IPS-NIHi11 (cell line): ENCODE measurements at regions not wholly inside any gene's neighbourhood (a gene's known extent, or its start where the extent isn't known, plus 50 kb on each side); places are given as distances from the start of the nearest gene placed in this dataset.

Source experiments
- DNase-seq: peaks from one replicate; pipeline ENCODE4 v3.0.0; 2012; ENCODE audit warnings: mixed read lengths, low spot score

DNA sequence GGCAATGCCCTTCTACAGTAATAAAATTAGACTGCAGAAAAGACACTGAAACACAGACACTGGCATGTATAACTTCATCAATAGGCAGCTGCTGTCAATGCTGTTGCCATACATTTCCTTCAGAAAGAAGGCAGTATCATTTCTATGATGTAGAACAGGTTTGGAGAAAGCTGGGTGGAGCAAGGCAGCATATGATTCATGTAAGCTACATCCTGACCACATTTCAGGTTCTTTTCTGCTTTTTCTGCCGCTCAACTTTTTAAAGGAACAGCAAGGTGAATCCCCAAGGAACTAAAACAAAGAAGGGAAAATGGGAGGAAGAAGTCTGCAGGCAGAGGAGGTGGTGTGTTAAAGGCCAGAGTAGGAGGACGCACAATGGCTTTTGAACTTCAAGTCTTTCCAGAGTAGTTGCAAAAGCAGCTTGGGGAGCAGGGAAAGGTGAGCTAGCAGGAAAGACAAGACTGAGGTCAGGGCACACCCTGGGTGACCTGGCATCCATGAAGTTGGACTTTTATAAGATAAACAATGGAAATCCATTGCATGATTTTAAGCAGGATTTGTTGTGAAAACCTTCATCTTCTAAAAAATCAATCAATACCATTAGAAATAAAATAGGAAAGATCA is 142.1 kb downstream of the MED10 start:
- no peak for DNase-seq

DNA sequence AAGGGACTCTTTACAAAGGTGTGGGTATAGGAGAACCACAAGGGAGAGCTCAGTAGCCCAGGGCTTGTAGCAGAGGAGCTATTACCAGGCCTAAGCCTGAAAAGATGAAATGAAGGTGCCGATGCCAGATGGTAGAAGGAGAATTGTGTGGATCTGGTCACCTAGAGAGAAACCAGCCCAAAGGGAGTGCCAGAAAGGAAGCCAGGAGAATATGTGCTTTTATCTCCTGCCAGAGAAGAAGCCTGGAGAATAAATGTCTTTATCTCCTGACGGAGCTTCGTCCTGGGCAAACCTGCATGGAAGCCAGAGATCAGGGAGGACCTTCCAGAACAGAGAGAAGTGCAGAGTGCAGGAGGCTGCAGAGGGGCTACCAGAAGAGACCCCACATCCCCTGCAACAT is 142.6 kb downstream of the MED10 start:
- no peak for DNase-seq

DNA sequence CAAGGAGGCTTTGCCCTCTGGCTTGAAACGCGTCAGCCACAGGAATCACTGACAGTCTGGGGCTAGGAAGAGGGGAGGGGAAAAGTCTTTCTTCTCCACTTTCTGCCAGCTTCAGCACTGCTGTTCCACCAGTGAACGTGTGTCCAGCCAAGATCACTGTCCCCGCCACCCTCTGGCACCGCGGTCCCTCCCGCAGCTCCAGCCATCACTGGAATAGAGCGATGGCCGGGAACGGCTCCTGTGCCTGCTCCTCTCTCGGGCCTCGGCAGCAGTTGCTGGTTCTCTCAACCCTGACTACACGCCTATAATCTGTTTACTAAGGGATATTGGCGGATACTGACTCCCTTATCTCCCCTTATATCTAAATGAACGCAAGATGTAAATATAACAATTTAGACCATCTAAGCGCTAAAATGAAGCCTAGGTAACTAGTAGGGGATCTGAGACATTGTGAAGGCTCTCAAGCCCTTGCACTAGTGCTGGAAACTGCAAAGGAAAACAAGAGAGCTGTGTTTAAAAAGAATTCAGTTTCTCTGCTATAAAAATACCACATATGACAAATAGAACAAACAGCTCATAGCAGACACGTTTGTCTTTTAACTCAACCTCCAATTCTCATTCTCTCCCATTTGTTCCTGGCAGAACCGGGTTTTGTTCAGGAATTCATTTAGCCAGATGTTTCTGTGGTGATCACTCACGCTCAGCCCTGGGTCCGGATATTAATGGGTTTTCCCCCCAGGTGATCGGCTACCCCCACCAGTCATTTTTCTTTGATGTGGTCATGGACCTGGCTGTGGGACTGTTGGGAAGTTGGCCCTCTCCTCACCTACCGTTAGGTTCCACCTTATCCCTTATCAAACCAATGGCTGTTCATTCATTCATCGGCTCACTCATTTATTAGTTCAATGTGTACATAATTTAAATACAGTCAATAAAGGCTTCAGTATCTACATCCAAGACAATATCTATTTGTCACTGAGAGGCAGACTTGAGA is 149.8 kb downstream of the MED10 start:
- no peak for DNase-seq

DNA sequence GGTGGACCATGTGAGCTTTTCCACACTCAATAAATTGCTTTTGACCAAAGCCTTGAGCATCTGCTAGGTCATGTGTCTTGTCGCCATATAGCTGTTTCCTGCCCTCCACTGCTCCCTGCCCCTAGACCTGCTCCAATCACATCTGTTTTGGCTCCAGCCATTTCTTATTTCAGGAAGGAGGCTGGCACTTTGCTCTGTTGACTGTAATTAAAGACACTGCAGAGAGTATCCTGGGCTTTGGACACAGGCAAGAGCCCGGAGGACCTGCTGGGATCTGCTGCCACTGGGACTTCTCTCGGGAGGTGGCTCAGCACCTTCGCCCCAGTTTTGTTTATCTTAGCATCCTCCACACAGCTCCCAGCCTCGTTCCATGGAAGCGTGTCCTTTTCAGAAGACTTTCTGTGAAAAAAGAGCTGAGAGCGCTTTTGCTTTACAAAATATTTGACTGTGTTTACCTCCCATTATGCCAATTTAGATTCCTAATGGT is 153.2 kb downstream of the MED10 start:
- no peak for DNase-seq

DNA sequence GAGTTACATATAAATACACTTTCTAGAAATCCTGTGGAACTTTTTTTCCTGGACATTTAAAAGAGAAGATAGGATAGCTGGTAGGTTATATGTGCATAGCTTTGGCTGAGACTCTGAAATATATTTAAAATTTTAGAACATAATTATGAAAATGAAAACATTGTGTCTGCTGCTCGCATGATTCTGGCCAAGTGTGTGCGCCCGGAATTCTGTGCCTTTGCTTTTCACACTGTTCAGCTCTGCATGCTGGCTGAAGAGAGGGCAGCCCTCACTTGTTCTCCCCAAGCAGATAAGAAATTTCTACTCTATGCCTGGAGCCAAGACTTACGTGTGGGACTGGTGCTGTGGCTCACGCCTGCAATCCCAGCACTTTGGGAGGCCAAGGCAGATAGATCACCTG is 153.9 kb downstream of the MED10 start:
- no peak for DNase-seq

DNA sequence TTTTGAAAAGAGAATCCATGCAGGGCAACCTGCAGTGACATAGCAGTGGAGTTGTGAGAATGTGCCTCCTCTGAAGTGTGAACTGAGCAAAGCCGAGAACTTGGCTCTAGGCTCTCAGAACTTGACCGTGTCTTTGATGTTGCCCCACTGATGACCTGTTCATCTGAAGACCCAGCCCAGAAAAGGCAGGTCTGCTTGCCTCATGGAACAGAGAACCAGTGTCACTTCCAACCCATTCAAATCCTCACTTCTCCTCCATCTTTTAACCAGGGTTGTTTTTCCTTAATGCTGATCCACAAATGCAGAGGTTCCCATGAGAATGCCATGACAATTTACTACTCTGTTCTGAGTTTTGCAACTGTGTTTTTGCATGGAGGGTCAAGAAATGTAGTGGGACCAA is 155.4 kb downstream of the MED10 start:
- DNase-seq, result no peak

DNA sequence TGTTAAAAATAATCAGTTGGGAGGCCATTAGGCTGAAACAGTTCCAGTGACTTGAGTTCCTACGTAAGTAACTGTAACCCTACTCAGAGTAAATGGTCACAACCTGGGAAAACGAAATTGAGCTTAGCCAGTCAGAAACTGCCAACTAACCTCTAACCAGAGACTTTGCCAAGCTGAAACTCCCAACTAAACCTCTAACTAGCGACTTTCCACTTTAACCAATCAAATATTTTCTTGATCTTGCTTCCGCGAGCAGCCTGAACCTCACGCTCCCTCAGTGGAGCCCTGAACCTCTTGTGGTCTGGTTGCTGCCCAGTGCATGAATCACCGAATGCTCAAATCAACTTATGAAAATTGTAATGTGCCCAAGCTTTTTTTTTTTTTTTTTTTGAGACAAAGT is 156.2 kb downstream of the MED10 start:
- no peak for DNase-seq

DNA sequence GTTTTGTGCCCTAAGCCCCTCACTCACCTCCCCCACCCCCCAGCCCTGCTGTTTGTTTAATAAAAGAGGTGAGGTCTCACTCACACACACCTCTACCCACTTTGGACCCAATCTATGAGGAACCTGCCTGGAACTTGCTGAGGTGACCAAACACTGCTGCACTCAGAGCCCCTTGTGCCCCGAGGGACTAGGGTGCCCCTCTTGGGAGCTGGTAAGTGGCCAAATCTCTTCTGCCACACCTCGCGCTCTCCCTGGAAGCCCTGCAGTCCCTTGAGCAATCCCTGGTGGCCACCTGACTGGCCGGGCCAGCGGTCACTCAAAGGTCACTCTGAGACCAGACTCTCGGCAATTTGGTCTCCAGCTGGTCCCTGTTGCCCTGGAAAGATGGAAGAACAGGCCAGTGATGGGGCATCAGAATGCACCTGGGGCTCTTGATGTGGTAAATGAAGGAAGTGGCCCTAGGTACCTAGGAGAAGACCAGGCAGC is 157.2 kb downstream of the MED10 start:
- no peak for DNase-seq

DNA sequence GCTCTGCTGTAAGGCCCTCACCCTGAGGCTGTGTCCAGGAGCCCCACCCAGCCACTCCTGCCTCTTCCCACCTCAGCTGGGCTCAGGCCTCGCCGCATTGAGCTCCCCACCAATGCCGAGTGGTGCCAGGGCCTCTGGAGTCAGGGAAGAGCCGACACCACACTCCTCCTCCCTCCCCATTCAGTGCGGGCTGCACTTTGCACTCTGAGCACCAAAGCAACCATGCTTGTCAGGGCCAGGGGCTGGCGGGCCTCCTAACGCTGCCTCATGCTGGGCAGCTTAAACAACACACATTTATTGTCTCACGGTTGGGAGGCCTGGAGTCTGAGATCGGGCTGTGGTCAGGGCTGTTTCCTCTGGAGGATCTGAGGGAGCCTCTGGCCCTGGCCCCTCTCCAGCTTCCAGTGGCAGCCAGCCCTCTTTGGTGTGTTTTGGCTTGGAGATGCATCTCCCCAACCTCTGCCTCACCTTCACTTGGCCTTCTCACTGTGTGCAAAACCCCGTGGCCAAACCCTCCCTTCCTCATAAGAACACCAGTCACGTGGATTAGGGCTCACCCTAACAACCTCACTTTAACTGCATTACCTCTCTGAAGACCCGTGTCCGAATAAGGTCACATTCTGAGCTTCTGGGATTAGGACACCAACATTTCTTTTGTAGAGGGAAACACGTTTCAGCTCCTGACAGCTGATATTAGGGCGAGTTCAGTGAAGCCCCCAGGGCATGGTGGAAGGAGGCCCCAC is 157.8 kb downstream of the MED10 start:
- no peak for DNase-seq

DNA sequence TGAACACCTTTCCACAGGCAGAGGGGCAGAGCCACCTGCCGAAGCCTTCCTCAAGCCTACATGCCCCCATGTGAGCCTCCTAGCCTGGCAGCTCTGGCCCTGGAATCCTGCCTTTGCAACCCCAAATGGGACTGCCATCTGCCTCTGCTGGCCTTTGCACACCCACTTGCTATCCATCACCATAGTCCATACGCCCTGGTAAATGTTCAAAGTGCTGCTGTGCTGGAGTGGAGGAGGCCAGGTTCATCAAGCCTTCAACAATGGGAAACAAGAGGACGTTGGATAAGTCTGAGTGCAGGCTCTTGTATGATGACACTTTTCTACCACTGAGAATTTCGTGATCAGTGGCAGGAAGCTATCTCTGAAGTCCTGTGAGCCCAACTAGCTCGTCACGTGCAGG is 159.8 kb downstream of the MED10 start:
- no peak for DNase-seq

DNA sequence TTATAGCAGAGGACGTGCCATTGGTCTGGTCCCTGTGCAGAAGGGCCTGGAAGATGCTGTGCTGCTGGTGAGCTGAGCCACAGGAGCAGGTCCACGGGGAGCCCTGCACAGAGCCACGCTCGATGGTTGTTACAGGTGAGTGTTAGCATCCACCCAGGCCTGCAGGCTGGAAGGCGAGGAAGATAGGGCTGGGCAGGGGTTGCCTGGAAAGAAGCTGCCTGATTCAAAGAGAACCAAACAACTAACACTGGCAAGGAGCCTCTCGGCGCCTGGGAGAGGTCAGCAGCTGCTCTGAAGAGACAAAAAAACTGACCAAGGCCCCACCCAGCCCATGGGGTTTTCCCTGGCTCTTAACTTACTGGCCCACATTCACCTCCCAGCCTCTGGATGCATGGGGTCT is 160.2 kb downstream of the MED10 start:
- DNase-seq, result no peak

DNA sequence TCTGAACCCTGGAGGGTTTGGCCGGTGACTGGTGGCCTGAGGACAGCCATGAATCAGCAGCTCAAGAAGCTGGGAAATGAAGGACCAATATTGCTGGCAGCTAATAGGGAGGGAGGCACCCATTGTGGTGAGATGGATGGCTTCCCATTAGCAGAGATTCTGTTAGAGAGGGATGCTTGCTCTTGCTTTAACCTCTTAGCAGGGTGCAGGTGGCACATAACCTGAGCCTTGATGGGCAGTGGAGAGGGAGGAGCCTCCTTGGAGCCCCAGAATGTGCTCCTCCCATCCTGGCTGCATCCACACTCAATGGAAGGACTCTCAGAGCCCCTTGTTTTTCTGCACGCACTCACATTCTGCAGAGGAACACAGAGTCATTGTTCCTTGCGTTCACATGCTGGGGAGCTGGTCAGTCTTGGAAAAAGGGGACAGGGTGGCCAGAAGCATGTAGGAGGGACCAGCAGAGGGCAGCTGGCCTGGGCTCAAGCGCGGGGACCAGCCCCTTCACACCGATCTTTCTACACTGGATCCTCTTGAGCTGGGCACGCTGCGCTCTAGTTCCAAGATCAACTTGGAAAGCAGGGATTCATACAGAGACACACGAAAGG is 161.8 kb downstream of the MED10 start:
- DNase-seq, result no peak

DNA sequence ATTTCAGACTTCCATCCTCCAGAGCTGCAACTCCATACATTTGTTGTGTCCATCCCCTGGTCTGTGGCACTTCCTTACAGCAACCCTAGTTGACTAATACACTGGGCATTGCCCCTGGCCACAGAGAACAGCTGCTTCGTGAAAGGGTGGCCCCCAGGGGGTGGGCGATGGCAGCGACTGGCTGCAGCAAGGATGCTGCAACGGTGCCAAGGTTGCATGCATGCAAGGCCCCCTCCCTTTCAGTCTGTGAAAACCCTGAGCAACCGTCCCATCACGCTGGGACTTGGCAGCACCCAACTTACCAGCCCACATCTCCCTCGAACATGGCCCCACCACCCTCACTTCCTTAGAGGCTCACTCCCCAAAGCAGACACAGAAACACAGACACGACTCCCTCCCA is 162.5 kb downstream of the MED10 start:
- DNase-seq, result no peak

DNA sequence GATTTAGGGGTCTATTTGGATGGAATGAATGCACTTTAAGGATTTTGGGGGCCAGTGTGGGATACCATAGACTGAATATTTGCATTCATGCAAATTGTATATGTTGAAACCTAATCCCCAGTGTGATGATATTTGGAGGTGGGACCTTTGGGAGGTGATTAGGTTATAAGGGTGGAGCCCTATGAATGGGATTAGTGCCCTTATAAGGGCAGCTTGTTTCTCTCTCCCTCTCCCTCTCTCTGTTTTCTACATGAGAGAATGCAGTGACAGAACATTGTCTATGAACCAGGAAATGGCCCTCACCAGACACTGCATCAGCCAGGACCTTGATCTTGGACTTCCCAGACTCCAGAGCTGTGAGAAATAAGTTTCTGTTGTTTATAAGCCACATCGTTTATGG is 166.1 kb downstream of the MED10 start:
- DNase-seq, result no peak

DNA sequence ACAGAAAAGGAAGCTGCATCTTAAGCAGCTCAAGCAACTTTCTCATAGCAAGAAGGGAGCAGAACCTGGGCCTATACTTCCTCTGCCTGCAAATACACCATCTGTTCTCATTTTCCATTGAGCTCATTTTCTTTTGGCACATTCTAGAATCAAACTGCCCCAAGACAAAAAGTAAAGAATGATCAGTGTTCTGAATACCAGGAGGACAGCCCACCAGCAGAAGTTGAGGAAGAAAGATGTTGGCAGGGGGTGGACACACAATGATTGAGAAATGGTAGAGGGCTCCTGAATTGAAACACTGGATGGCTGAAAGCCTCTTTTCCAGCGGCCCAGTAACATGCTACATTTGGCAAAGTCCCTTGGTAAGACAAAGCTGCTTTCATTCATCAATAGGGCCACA is 171.8 kb downstream of the MED10 start:
- DNase-seq, result no peak

DNA sequence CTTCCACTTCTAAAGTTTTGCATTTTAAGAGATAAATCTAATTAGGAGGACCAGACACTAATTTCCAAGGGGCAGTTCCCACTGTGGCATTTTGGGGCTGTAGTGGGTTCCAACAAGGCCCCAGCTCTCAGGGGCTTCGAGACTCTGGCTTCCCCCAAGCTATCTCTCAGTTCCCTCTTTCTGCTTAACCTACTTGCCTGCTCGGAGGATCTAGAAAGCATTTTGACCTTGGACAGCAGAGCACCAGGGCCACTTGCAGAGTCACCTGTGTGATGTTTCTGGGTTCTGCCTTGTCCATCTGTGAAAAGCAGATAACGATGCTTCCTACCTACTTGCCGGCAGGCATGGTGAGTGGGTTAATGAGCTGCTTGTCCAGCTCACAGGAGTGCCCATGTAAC is 175.4 kb downstream of the MED10 start:
- no peak for DNase-seq

DNA sequence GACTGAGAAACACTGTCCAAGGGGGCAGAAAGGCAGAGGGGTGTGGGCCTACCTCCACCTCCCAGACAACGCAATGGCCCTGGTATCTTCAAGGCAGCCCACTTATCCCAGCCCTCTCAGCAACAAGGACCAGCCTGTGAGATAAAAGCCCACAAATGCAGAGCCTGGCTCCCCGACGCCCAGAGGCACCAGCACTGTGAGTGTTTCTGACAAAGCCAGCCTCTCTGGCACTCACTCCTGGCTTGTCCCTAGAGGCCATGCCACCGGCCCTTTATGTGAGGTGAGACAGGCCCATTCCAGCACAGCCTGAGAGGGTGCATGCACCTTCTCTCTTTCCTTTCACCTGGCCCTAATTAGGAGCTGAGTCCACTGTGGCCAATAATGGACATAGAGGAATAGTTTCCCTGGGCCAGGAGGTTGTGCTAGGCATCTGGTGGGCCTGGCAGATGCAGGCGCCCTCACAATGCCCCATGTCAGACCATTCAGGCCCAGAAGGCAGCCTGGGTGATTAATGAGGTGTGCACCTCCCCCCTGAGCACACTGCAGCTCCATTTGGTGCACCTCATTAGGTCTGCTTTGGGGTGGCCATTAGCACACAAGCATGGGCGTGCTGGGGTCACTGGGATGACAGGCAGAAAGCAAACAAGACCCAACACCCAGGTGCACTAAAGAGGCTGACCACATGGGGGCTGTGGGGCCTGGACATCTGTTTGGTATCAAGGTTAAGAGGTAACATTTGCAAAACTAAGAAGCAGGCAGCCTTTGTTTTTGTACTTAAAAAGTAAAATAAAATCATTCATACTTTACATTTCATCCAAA is 176.0 kb downstream of the MED10 start:
- DNase-seq, result peak; percentile 73

DNA sequence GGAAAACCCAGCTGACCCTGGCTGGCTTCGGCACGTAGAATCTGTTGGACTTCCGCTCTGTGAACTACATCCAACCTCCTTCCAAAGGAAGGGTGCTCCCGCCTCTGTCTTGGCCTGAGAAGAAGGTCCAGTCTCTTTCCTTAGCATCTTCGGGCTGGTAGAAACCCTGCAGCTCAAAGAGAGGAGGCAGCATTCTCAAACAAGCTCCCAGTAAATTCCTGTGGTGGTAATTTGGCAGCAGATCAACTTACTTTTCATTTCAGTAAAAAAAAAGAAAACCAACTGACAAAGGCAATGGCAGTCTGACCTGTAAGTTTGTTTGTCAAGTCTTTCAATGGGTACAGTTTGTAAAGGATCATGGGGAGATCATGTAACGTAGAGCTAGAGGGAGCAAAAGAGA is 176.7 kb downstream of the MED10 start:
- DNase-seq, result no peak

DNA sequence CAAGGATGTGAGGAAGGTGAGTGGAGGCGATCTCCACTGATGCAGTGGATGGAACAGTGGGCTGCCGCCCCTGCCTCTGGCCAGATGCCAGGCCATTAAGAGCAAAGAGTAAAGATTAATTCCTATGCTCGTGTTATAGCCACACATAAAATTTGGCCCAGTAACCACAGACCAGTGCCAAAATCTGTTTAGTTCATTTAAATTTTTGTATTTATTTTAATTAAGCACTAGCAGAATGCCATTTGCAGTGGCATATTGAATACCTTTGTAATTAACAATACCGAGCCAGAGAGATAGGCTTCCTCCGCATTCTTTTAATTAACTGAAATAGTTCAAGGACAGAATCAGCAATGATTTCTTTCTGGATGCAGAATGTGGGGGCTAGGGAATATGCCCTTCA is 179.8 kb downstream of the MED10 start:
- DNase-seq, result no peak

DNA sequence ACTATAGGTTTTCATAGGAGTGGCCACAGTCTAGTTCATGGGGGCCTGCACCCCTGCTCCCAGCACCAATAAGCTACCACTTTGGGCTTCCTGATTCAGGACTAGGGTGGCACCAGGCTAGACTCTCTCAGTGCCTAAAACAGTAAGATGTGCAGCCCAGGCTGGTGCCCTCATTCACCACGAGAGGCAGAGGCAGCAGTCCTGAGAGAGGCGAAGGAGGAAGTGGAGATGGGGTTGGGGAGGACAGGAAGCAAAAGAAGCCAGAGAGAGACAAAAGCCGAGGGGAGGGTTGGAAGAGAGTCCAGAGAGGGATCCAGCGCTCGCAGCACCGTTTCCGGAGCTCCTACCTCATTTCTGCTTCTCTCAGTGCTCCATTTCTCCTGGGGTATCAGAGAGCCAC is 180.9 kb downstream of the MED10 start:
- no peak for DNase-seq

DNA sequence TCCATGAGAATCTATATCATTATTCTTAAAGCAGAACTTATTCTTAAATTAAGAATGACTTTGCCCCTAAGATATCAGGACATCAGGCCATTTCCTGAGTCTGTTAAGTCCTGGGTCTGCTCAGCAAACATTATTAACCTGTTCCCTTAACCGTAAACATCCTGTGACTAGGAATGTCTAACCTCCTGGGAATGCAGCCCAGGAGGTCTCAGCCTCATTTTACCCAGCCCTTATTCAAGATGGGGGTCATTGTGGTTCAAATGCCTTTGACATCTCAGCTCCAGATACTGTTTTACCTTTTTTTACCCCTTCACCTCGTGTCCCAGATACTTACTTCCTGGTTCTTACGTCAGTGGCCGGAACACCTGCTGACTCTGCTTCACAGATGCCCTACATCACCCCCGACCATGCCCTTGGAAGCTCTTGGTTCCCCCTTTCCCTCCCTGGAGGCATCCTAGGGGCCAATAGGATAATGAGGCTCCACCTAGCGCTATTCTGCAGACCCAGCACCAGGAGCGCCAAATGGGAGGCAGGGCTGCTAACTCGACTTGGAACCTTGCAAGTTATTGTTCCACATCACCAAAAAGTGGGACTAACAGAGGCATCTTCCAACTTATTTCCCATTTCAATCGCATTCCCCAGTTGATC is 182.5 kb downstream of the MED10 start:
- no peak for DNase-seq
